GM12892 (cell line): ENCODE measurements at regions not wholly inside any gene's neighbourhood (a gene's known extent, or its start where the extent isn't known, plus 50 kb on each side); places are given as distances from the start of the nearest gene placed in this dataset.

Experiments
- POLR2A ChIP-seq: IDR thresholded peaks from 2 replicates; pipeline ENCODE4 v1.6.1; 2011; ENCODE audit warnings: low read depth, low read length, control low read depth
- POLR2AphosphoS5 ChIP-seq: IDR thresholded peaks from 2 replicates; pipeline ENCODE4 v1.6.1; 2011; ENCODE audit warnings: low read depth, low read length, control low read depth

- TF ChIP-seq POLR2A = no peak
- TF ChIP-seq POLR2AphosphoS5 = no peak
Observed at GRCh38 chr7:51459809-51460208, 143.2 kb upstream of the COBL start.
